Vagina (tissue), 2 donors: ENCODE measurements at regions not wholly inside any gene's neighbourhood (a gene's known extent, or its start where the extent isn't known, plus 50 kb on each side); places are given as distances from the start of the nearest gene placed in this dataset.

ENCODE experiments used
- POLR2A ChIP-seq, 2 donors: fragments of 450-650 bp; IDR thresholded peaks; one replicate each; pipeline ENCODE4 v1.6.1; 2017; ENCODE audit warnings: antibody characterized with exemption in 2 of 2, mild to moderate bottlenecking in 2 of 2, moderate library complexity in 2 of 2
- POLR2AphosphoS5 ChIP-seq, 2 donors: sonication (generic); formaldehyde crosslinking; IDR thresholded peaks; one replicate each; pipeline ENCODE4 v1.9.0; 2017; ENCODE audit warnings: antibody characterized with exemption in 2 of 2, mild to moderate bottlenecking in 2 of 2, low read depth in 1 of 2; ENCODE audit not compliant: insufficient read depth in 1 of 2
- TF ChIP-seq, protein P1 (sequence below), 3 experiments: fragments of 450-650 bp in 2 of 3; fragments of 200-600 bp in 1 of 3; sonication (generic) in 1 of 3; IDR thresholded peaks; one replicate each; pipeline ENCODE4 v1.5.1; 2017 to 2019; ENCODE audit warnings: antibody characterized with exemption in 3 of 3, mild to moderate bottlenecking in 2 of 3, moderate library complexity in 2 of 3

- TF ChIP-seq, protein P1, sequence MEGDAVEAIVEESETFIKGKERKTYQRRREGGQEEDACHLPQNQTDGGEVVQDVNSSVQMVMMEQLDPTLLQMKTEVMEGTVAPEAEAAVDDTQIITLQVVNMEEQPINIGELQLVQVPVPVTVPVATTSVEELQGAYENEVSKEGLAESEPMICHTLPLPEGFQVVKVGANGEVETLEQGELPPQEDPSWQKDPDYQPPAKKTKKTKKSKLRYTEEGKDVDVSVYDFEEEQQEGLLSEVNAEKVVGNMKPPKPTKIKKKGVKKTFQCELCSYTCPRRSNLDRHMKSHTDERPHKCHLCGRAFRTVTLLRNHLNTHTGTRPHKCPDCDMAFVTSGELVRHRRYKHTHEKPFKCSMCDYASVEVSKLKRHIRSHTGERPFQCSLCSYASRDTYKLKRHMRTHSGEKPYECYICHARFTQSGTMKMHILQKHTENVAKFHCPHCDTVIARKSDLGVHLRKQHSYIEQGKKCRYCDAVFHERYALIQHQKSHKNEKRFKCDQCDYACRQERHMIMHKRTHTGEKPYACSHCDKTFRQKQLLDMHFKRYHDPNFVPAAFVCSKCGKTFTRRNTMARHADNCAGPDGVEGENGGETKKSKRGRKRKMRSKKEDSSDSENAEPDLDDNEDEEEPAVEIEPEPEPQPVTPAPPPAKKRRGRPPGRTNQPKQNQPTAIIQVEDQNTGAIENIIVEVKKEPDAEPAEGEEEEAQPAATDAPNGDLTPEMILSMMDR (IDR thresholded peaks at IDR 0.05) = no peak
- TF ChIP-seq POLR2AphosphoS5 (IDR thresholded peaks at IDR 0.05; ENCODE audit: insufficient read depth in 1 of 2, low read depth in 1 of 2) (no peak), POLR2A (IDR thresholded peaks at IDR 0.05) (no peak)
Observed at GRCh38 chr3:189568961-189569360, 62.2 kb upstream of the TP63 start.
